SW480 (cell line): ENCODE measurements at regions not wholly inside any gene's neighbourhood (a gene's known extent, or its start where the extent isn't known, plus 50 kb on each side); places are given as distances from the start of the nearest gene placed in this dataset.
"Not testable (repeated sequence)": the region's sequence is repeated elsewhere in the genome, so short reads cannot be mapped to it uniquely, and the experiment has no call there.

Experiments
- DNase-seq: peaks from one replicate; pipeline ENCODE4 v3.0.0-alpha.2; 2016; ENCODE audit warnings: low spot score

- DNase-seq: no peak
Measured at GRCh38 chr1:192418552-192419285, 101.9 kb downstream of the RGS21 start.

DNA sequence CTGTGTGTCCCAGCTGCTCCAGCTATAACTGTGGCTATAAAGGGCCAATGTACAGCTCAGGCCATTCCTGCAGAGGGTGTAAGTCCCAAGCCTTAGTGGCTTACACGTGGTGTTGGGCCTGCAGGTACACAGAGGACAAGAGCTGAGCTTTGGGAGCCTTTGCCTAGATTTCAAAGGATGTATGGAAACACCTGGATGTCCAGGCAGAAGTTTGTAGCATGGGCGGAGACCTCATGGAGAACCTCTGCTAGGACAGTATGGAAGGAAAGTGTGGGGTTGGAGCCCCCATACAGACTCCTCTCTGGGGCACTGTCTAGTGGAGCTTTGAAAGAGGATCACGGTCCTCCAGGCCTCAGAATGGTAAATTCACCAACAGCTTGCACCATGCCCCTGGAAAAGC lies 113.9 kb downstream of the RGS21 start:
- no peak for DNase-seq

DNA sequence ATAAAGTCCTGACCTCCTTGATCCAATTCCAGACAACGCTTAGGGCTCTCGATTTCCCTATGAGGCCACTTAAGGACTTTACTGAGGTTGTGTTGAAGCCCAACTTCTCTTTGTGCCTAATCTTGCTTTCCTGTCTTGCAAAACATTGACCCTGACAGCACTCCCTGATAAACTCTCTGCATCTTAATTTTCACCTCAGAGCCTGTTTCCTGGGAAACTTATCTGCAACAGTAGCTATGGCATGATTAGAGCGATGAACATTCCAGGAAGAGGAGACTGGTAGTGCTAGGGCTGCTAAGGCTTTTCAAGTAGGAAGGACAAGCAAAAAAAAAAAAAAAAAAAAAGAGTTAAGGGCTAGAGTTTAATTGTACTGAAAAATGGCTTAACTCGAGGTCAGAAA lies 118.9 kb downstream of the RGS21 start:
- no peak for DNase-seq

DNA sequence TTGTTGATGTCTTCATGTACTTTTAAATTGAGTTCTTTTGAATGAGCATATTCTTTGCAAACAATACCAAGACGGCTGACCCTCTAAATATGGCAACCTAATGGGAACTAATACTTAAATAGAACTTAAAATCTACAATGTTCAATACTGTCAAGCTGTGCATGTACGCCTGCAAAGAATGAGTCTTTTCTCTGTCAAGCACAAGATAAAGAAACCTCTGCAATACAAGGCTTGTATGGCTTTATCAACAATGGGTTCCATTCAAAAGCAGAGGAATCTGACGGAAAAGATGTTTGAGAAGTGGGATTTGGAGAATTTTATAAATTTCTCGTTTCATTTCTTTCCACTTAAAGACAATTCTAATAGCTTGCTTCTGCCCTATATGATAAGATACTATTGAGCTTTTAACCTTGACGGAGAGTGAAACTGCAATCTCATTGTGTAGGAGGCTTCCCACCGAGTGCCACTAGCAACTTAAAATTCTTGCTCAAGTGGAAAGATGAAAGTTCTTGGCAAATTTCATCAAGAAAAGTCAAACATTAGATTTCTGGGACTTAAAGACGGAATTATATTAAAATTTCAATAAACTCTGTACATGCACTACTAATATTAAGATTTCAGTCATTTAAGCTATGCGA lies 119.8 kb downstream of the RGS21 start:
- DNase-seq: no peak

DNA sequence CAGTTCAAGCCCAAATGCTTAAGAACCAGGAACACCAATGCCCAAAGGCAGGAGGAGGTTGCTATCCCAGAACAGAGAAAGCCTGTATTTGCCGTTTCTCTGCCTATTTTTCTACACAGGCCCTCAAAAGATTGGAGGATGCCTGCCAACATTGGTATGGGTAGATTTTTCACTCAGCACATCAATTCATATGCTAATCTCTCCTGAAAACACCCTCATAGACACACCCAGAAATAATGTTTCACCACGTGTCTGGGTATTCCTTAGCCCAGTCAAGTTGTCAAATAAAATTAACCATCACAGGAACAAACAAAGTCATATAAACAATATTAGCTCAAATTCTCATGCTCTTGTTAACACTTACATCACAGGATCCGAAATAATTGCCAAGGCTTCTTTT lies 121.9 kb downstream of the RGS21 start:
- DNase-seq: no peak

GRCh38 chr1:192439373-192440025 lies 122.7 kb downstream of the RGS21 start:
- no peak for DNase-seq

DNA sequence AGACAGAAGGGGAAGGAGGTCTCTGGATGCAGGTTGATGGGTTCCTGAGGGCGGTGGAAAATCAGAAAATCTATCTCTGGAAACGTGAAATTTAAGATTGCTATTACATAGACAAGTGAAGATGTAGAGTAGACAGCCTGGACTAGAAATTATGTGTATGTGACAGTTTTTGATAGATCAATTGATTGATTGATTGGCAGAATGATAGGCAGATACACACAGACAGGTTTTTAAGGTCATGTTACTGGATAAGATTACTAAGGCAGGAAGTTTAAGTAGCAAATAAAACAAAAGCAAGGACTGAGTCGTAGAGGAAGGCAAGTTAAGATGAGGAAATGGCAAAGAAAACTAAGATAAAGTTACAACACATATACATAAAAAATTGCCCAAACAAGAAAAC lies 124.7 kb downstream of the RGS21 start:
- DNase-seq: no peak

GRCh38 chr1:192442736-192443135 lies 125.9 kb downstream of the RGS21 start:
- DNase-seq: no peak

GRCh38 chr1:192443616-192444015 lies 126.8 kb downstream of the RGS21 start:
- DNase-seq: no peak

DNA sequence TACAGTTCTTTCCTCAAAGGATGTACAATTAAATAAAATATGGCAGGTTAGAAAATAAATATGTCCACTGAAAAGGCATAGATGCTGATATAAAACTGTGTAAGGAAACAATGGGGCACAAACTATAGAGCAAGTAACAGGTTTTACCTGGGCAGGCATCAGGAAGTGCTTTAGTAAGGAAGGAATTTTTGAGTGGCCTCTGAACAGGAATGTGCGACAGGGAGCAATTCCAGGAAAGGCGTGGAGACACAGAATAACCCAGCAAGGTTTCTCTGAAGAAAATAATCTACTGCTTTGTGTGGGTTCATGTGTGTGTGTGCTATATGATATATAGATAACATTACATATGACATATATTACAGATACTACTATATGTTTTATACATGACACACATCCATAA lies 128.4 kb downstream of the RGS21 start:
- DNase-seq: no peak

DNA sequence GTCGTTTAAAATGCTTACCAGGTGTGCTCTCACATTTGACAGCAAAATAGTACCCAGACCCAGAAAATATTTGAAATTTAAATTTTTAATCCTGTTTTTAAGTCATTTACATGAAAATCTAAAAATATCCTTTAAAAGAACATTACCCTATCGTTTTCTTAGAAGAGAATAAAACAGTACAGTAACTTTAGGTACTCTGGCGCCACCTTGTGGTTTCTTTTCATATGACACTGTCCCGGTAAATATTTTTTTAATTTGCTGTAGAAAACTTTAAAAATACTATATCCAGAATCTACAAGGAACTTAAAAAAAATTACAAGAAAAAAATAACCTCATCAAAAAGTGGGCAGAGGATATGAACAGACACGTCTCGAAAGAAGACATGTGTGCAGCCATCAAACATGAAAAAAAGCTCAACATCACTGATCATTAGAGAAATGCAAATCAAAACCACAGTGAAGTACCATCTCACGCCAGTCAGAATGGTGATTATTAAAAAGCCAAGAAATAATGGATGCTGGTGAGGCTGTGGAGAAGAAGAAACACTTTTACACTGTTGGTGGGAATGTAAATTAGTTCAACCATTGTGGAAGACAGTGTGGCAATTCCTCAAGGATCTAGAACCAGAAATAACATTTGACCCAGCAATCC lies 129.2 kb downstream of the RGS21 start:
- DNase-seq: peak; percentile 35

DNA sequence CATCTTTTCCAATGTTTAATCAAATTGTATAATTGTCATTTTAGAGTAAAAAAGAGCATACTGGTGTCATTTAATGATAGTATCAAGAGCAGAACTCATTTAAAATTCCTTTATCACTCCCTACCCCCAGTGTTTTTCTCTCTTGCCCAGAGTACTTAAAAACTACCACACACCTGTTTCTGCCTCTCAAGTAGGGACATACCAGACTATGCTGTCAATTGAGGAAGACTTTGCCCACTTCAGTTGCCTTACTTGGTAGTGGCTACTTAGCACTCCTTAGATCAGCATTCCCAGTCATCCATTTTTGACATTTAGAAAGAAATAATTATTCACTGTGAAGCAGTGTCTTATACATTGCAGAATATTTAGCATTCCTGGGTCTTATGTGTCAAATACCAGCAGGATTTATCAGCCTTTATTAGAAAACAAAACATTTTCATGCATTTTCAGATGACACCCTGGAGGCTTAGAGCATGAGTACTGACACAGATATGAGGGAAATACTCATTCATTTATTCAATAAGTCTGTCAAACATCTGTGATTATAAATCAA lies 127.5 kb upstream of the RGS1 start:
- no peak for DNase-seq

- DNase-seq: no peak
Measured at GRCh38 chr1:192453360-192453992, 122.1 kb upstream of the RGS1 start.

- no peak for DNase-seq
Measured at GRCh38 chr1:192459467-192459866, 116.1 kb upstream of the RGS1 start.

GRCh38 chr1:192461684-192462083 lies 113.9 kb upstream of the RGS1 start:
- DNase-seq: no peak

- no peak for DNase-seq
Measured at GRCh38 chr1:192462616-192463015, 113.0 kb upstream of the RGS1 start.

DNA sequence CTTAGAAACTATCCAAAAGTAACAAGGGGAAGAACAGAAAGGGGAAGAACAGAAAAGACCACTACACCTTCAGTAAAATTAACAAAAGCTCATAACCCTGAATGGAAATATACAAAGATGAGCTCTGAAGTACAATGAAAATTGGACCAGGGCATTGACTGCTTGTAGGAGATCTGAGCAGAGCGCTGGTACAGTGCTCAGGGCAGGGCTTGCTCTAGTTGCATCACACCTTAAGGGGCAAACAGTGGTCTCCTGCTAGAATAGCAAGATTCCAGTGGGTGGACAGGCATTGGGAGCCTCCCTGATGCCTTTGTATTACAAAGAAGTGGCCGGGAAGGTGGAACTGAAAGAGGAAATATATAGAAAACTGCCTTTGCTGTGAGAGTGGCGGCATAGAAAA lies 111.9 kb upstream of the RGS1 start:
- DNase-seq: no peak

DNA sequence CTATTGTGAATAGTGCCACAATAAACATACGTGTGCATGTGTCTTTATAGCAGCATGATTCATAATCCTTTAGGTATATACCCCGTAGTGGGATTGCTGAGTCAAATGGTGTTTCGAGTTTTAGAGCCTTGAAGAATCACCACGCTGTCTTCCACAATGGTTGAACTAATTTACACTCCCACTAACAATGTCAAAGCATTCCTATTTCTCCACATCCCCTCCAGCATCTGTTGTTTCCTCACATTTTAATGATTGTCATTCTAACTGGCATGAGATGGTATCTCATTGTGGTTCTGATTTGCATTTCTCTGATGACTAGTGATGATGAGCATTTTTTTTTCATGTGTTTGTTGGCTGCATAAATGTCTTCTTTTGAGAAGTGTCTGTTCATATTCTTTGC lies 110.4 kb upstream of the RGS1 start:
- not testable (repeated sequence) for DNase-seq

DNA sequence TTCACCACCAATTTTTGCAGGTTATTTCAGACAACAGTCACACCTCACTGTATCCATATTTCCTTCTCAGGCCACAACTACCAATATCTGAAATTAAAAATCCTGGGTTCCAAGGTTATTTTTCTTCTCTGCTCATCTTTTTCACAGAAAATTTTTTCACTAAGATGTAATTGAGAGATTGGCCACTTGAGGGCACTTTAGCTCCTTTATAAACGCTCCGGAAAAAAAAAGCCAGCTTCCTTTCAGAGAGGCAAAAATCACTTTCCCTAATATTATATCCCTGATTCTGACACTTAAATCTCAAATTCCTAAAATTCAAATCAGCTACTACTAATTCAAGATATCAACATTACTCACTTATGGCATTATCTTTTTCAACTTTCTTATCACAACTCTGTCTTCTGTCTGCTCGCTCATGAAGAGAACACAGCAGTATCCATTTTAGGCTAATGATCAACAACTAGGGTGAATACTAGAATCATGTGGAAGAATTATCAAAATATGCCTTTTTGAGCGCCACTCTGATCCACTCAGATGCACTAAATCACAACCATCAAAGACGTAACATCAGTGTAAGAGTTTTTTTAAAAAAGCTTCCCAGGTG lies 101.4 kb upstream of the RGS1 start:
- peak; percentile 14 for DNase-seq

DNA sequence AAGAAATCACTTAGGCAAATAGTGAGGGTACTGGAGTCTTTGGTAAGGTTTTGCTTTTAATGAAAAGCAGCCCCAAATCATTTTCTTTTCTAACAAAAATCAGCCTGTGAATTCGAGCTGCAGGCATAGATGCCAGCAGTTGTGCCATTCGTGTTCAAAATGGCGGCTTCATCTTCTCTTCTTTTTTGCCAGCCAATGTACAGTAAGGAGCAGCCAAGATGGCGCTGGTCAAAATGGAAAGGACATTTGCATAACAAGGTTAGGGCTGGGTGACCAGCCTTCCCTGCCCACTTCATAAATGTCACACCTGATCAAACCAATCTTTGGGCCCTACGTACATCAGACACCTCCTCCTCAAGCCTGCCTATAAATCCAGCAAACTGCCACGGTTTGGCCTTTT lies 100.2 kb upstream of the RGS1 start:
- DNase-seq: no peak

DNA sequence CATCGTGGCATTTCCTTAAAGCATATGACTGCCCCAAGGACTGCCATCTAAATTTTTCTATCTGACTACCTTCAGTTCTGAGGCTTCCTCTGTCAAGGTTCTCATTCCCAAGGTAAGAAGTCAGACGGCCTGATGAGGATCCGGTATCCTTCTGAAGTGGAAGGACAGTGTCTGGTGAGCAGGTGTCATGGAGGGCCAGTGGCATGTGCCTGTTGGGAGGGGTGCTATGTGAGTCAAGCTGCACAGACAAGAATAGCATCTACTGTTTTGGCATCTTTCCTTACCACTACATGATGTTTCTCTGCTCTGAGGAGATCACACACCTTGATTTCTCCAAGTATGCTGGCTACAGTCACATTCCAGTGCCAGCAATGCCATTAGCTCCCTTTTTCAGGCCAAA lies 99.6 kb upstream of the RGS1 start:
- DNase-seq: no peak

- no peak for DNase-seq
Measured at GRCh38 chr1:192476802-192477298, 98.7 kb upstream of the RGS1 start.
